GM12874 (cell line): ENCODE measurements at regions not wholly inside any gene's neighbourhood (a gene's known extent, or its start where the extent isn't known, plus 50 kb on each side); places are given as distances from the start of the nearest gene placed in this dataset.

ENCODE experiments used
- CTCF ChIP-seq: IDR thresholded peaks from 2 replicates; pipeline ENCODE4 v1.5.1; 2011; ENCODE audit warnings: low read depth, mild to moderate bottlenecking, control low read depth, low read length, moderate library complexity; ENCODE audit not compliant: insufficient read depth

DNA sequence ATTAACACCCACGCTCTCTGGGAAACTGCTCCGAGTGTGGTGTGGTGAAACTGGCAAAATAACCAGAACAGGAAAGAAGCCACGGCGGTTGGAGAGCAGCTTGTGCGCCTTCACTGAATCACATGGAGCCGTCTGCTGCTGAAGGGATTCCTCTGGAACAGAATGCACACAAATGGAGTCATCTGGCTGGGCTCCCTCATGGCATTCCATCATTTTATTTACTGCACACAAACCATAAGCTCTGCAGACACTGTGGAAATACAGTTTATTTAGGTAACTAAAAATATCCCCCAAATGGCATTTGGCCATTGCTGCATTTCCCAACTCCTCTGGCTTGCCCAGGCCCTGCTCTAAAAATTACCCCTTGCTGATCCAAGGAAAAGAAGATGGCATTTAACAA is 187.0 kb upstream of the S100G start:
- no peak for TF ChIP-seq CTCF

DNA sequence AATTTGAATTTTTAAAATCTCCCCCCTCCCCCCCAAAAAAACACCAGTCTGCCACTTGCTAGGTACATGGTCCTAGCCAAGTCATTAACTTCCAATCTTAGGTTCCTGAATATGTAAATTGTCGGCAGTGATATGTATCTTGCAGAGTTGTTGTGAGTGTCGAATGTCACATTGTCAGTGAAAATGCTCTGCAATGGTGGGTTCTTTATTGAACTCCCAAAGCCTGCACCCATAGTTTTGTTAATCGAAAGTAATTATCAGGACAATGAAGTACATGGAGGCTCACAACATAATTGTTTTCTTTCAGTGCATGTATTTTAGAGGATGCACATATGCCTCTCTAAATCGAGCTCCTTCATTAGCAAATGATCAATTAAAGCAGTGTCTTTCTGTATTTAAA is 185.6 kb upstream of the S100G start:
- no peak for TF ChIP-seq CTCF

DNA sequence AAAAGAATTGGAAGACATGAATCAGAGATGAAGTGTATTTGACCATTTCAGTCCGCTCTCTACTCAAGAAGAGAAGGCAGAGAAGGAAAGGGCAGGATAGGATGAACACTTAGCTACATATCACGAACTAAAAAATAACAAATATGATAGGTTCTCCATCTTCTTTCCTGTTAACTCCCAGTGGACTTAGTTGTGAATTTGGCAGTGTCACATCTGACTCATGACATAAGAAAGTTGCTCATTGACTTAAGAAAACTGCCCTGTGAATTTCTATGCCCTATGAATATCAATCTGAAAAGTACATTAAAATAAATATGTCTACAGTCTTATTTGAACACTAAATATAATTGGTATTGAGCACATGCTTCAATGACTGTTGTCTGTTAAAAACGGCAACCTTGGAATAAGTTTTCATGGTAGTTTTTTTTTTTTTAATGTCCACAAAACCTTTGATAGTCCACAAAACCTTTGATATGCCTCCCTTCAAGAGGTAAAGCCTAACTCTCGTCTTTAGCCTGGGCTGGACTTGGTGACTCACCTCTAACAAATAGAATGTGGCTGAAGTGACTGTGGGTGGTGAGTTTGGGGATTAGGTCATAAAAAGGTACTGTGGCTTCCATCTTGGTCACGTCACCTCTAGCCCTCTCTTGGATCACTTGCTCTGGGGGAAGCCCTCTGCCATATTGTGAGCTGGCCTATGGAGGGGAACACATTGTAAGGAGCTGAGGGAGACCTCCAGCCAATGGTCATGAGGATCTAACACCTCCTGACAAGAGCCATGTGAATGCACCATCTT is 184.7 kb upstream of the S100G start:
- no peak for TF ChIP-seq CTCF

GRCh38 chrX:16466640-16467432 is 183.1 kb upstream of the S100G start:
- TF ChIP-seq CTCF, result no peak

DNA sequence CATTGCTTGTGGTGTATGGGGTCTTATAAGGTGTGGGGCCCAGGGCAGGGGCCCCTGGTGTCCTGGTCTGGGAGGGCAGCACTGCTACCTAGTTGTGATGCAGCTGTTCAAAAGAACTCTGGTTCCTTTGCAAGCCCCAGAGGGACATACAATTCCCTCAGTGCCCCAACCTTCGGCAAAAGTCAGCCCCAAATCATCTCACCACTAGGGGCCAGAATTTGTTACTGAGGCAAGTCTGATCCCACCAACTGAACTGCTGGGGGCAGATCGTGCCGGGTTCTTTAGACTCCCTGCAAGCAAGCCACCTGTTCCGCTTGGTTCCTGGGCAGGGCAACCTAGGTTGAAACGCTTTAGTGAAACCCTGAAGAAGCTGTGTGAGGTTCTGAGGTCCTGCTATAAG is 180.1 kb upstream of the S100G start:
- no peak for TF ChIP-seq CTCF

DNA sequence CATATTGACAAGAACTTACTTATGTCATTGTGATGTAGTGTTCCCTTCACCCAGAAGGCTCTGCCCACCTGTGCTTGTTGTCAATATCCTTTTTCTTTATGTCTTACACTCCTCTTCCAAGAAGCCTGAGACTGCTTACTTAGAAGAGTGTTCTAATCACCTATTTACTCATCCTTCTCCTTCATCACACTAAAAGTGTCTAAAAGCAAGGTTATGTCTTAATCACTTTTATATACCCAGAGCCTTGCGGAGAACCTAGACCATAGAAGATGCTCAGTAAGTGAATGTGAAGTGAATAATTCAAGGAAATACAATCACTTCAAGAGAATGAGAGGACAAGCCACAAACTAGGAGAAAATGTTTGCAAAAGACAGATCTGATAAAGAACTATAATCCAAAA is 177.6 kb upstream of the S100G start:
- TF ChIP-seq CTCF, result no peak

DNA sequence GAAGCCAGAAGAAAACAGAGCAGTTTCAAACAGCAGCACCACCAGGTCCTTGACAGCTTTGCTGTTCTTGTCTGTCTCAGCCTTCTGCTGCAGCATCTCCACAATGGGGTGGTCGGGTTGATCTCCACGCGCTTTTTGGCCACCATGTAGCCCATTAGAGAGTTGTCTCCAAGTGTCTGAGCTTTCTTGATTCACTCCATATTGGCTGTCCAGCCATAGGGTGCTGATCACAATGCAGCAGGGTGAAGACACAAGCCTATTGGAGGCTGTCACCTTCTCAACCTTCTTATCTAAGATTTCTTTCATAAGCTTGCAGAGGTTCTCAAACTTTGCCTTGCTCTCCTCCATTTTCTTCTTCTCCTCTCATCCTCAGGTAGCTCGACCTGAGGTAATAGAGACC is 175.4 kb upstream of the S100G start:
- no peak for TF ChIP-seq CTCF
